Coronary artery (tissue), 2 donors: ENCODE measurements at regions not wholly inside any gene's neighbourhood (a gene's known extent, or its start where the extent isn't known, plus 50 kb on each side); places are given as distances from the start of the nearest gene placed in this dataset.

Experiments used
- DNase-seq: peaks from one replicate; pipeline ENCODE4 v3.0.0-alpha.2; 2017; ENCODE audit warnings: low spot score
- H3K27ac ChIP-seq, 2 donors: fragments of 200-600 bp; sonication (generic); one replicate each; pipeline ENCODE4 v1.5.1; 2016 to 2019
- H3K4me3 ChIP-seq: fragments of 200-600 bp; sonication (generic); 2 replicates; pipeline ENCODE4 v1.5.1; 2016; ENCODE audit warnings: mild to moderate bottlenecking, moderate library complexity
- CTCF ChIP-seq: fragments of 200-600 bp; sonication (generic); IDR thresholded peaks from one replicate; pipeline ENCODE4 v1.5.1; 2019; ENCODE audit warnings: antibody characterized with exemption

GRCh38 chr20:50298554-50299324 lies 108.1 kb downstream of the CEBPB start:
- H3K4me3 ChIP-seq, result no peak overlapping the region
- no peak overlapping the region for H3K27ac ChIP-seq
- TF ChIP-seq CTCF, result no peak
- DNase-seq, result no peak

GRCh38 chr20:50299325-50299629 lies 108.6 kb downstream of the CEBPB start:
- Histone ChIP-seq H3K4me3 (no peak overlapping the region), H3K27ac (no peak overlapping the region)
- no peak for TF ChIP-seq CTCF
- no peak for DNase-seq

GRCh38 chr20:50301165-50301564 lies 110.5 kb downstream of the CEBPB start:
- no peak for TF ChIP-seq CTCF
- H3K27ac ChIP-seq, result no peak overlapping the region
- no peak overlapping the region for H3K4me3 ChIP-seq
- DNase-seq, result no peak

GRCh38 chr20:50301712-50302111 lies 111.1 kb downstream of the CEBPB start:
- Histone ChIP-seq H3K27ac (no peak overlapping the region), H3K4me3 (no peak overlapping the region)
- DNase-seq, result no peak
- no peak for TF ChIP-seq CTCF

- Histone ChIP-seq H3K4me3 (no peak overlapping the region), H3K27ac (peak overlapping the region in 1 of 2 donors; percentile 78)
- DNase-seq, result no peak
- TF ChIP-seq CTCF, result no peak
These were observed 111.9 kb downstream of the CEBPB start for GRCh38 chr20:50302341-50303057.

GRCh38 chr20:50303573-50304500 lies 113.2 kb downstream of the CEBPB start:
- Histone ChIP-seq H3K27ac (peak overlapping the region; percentile 85 to 86), H3K4me3 (no peak overlapping the region)
- no peak for TF ChIP-seq CTCF
- peak; percentile 87 for DNase-seq
